ENCODE measurements at regions not wholly inside any gene's neighbourhood (a gene's known extent, or its start where the extent isn't known, plus 50 kb on each side); places are given as distances from the start of the nearest gene placed in this dataset.

GRCh38 chr4:160193787-160194186 is 1090.9 kb downstream of the RAPGEF2 start:
- no peak for DNase-seq (ENCODE audit: low spot score)
- Mint-ChIP-seq H3K9me3 (peaks cover 15% of the 10 kb centered on the region), H3K4me3 (ENCODE audit: low read depth) (no peak overlapping the region), H3K4me1 (ENCODE audit: low read depth) (no peaks in the 10 kb centered on the region), H3K27me3 (ENCODE audit: low read depth) (no peaks in the 10 kb centered on the region), H3K27ac (no peak overlapping the region), H3K36me3 (ENCODE audit: low read depth) (no peaks in the 10 kb centered on the region)
- intact Hi-C loops (cut with micrococcal nuclease): no loop called here

GRCh38 chr4:160194716-160195115 is 1091.8 kb downstream of the RAPGEF2 start:
- Mint-ChIP-seq H3K9me3 (peaks cover 20% of the 10 kb centered on the region), H3K36me3 (ENCODE audit: low read depth) (no peaks in the 10 kb centered on the region), H3K4me3 (ENCODE audit: low read depth) (no peak overlapping the region), H3K27me3 (ENCODE audit: low read depth) (no peaks in the 10 kb centered on the region), H3K27ac (no peak overlapping the region), H3K4me1 (ENCODE audit: low read depth) (no peaks in the 10 kb centered on the region)
- DNase-seq (ENCODE audit: low spot score): no peak
- intact Hi-C loops (cut with micrococcal nuclease): no loop called here

GRCh38 chr4:160202802-160203201 is 1099.9 kb downstream of the RAPGEF2 start:
- no peak for DNase-seq (ENCODE audit: low spot score)
- intact Hi-C loops (cut with micrococcal nuclease): no loop called here
- Mint-ChIP-seq H3K9me3 (peaks cover 26% of the 10 kb centered on the region), H3K27me3 (ENCODE audit: low read depth) (no peaks in the 10 kb centered on the region), H3K4me3 (ENCODE audit: low read depth) (no peak overlapping the region), H3K36me3 (ENCODE audit: low read depth) (no peaks in the 10 kb centered on the region), H3K27ac (no peak overlapping the region), H3K4me1 (ENCODE audit: low read depth) (no peaks in the 10 kb centered on the region)

- no peak for DNase-seq (ENCODE audit: low spot score)
- Mint-ChIP-seq H3K9me3 (peaks cover 27% of the 10 kb centered on the region), H3K36me3 (ENCODE audit: low read depth) (no peaks in the 10 kb centered on the region), H3K4me3 (ENCODE audit: low read depth) (no peak overlapping the region), H3K27me3 (ENCODE audit: low read depth) (no peaks in the 10 kb centered on the region), H3K27ac (no peak overlapping the region), H3K4me1 (ENCODE audit: low read depth) (no peaks in the 10 kb centered on the region)
- intact Hi-C loops (cut with micrococcal nuclease): no loop called here
Measured at GRCh38 chr4:160212078-160212477, 1109.2 kb downstream of the RAPGEF2 start.

GRCh38 chr4:160213366-160213765 is 1110.5 kb downstream of the RAPGEF2 start:
- Mint-ChIP-seq H3K9me3 (peaks cover 27% of the 10 kb centered on the region), H3K4me1 (ENCODE audit: low read depth) (no peaks in the 10 kb centered on the region), H3K27me3 (ENCODE audit: low read depth) (no peaks in the 10 kb centered on the region), H3K36me3 (ENCODE audit: low read depth) (no peaks in the 10 kb centered on the region), H3K27ac (no peak overlapping the region), H3K4me3 (ENCODE audit: low read depth) (no peak overlapping the region)
- intact Hi-C loops (cut with micrococcal nuclease): no loop called here
- DNase-seq (ENCODE audit: low spot score): no peak

- peaks cover 25% of the 10 kb centered on the region for H3K9me3 Mint-ChIP-seq
- intact Hi-C loops (cut with micrococcal nuclease): no loop called here
- no peaks in the 10 kb centered on the region for H3K27me3 Mint-ChIP-seq (ENCODE audit: low read depth)
- H3K4me3 Mint-ChIP-seq (ENCODE audit: low read depth): no peak overlapping the region
- H3K4me1 Mint-ChIP-seq (ENCODE audit: low read depth): no peaks in the 10 kb centered on the region
- H3K27ac Mint-ChIP-seq: no peak overlapping the region
- no peak for DNase-seq (ENCODE audit: low spot score)
- H3K36me3 Mint-ChIP-seq (ENCODE audit: low read depth): no peaks in the 10 kb centered on the region
Measured at GRCh38 chr4:160217352-160217751, 1114.5 kb downstream of the RAPGEF2 start.

GRCh38 chr4:160224049-160224448 is 1121.2 kb downstream of the RAPGEF2 start:
- Mint-ChIP-seq H3K27ac (no peak overlapping the region), H3K9me3 (peaks cover 18% of the 10 kb centered on the region), H3K4me1 (ENCODE audit: low read depth) (no peaks in the 10 kb centered on the region), H3K4me3 (ENCODE audit: low read depth) (no peak overlapping the region), H3K36me3 (ENCODE audit: low read depth) (no peaks in the 10 kb centered on the region), H3K27me3 (ENCODE audit: low read depth) (no peaks in the 10 kb centered on the region)
- DNase-seq (ENCODE audit: low spot score): no peak
- intact Hi-C loops (cut with micrococcal nuclease): no loop called here

GRCh38 chr4:160233141-160233540 is 1130.3 kb downstream of the RAPGEF2 start:
- no peak for DNase-seq (ENCODE audit: low spot score)
- H3K27ac Mint-ChIP-seq: no peak overlapping the region
- H3K4me1 Mint-ChIP-seq (ENCODE audit: low read depth): no peaks in the 10 kb centered on the region
- intact Hi-C loops (cut with micrococcal nuclease): no loop called here
- peaks cover 11% of the 10 kb centered on the region for H3K9me3 Mint-ChIP-seq
- H3K36me3 Mint-ChIP-seq (ENCODE audit: low read depth): no peaks in the 10 kb centered on the region
- no peak overlapping the region for H3K4me3 Mint-ChIP-seq (ENCODE audit: low read depth)
- no peaks in the 10 kb centered on the region for H3K27me3 Mint-ChIP-seq (ENCODE audit: low read depth)

- intact Hi-C loops (cut with micrococcal nuclease): no loop called here
- no peaks in the 10 kb centered on the region for H3K27me3 Mint-ChIP-seq (ENCODE audit: low read depth)
Measured at GRCh38 chr4:160235285-160235684, 1132.4 kb downstream of the RAPGEF2 start.

GRCh38 chr4:160235771-160236170 is 1132.9 kb downstream of the RAPGEF2 start:
- no peaks in the 10 kb centered on the region for H3K36me3 Mint-ChIP-seq (ENCODE audit: low read depth)
- H3K27me3 Mint-ChIP-seq (ENCODE audit: low read depth): no peaks in the 10 kb centered on the region
- H3K4me1 Mint-ChIP-seq (ENCODE audit: low read depth): no peaks in the 10 kb centered on the region
- no peak overlapping the region for H3K4me3 Mint-ChIP-seq (ENCODE audit: low read depth)
- H3K9me3 Mint-ChIP-seq: peaks cover 10% of the 10 kb centered on the region
- DNase-seq (ENCODE audit: low spot score): no peak
- H3K27ac Mint-ChIP-seq: no peak overlapping the region
- intact Hi-C loops (cut with micrococcal nuclease): no loop called here

More at GRCh38 chr4:160235285-160235684, 1132.4 kb downstream of the RAPGEF2 start:
- no peak for DNase-seq (ENCODE audit: low spot score)
- H3K4me1 Mint-ChIP-seq (ENCODE audit: low read depth): no peaks in the 10 kb centered on the region
- H3K27ac Mint-ChIP-seq: no peak overlapping the region
- peaks cover 9% of the 10 kb centered on the region for H3K9me3 Mint-ChIP-seq
- no peaks in the 10 kb centered on the region for H3K36me3 Mint-ChIP-seq (ENCODE audit: low read depth)
- H3K4me3 Mint-ChIP-seq (ENCODE audit: low read depth): no peak overlapping the region

GRCh38 chr4:160238790-160239189 is 1135.9 kb downstream of the RAPGEF2 start:
- Mint-ChIP-seq H3K4me1 (ENCODE audit: low read depth) (no peaks in the 10 kb centered on the region), H3K27ac (no peak overlapping the region), H3K36me3 (ENCODE audit: low read depth) (no peaks in the 10 kb centered on the region), H3K4me3 (ENCODE audit: low read depth) (no peak overlapping the region), H3K27me3 (ENCODE audit: low read depth) (no peaks in the 10 kb centered on the region), H3K9me3 (peaks cover 10% of the 10 kb centered on the region)
- intact Hi-C loops (cut with micrococcal nuclease): no loop called here
- DNase-seq (ENCODE audit: low spot score): no peak

- no peak overlapping the region for H3K4me3 Mint-ChIP-seq (ENCODE audit: low read depth)
- H3K27ac Mint-ChIP-seq: no peak overlapping the region
- H3K9me3 Mint-ChIP-seq: peaks cover 19% of the 10 kb centered on the region
- H3K27me3 Mint-ChIP-seq (ENCODE audit: low read depth): no peaks in the 10 kb centered on the region
- DNase-seq (ENCODE audit: low spot score): no peak
- no peaks in the 10 kb centered on the region for H3K4me1 Mint-ChIP-seq (ENCODE audit: low read depth)
- intact Hi-C loops (cut with micrococcal nuclease): no loop called here
- H3K36me3 Mint-ChIP-seq (ENCODE audit: low read depth): no peaks in the 10 kb centered on the region
Measured at GRCh38 chr4:160247091-160247656, 1144.3 kb downstream of the RAPGEF2 start.

- Mint-ChIP-seq H3K27ac (no peak overlapping the region), H3K4me1 (ENCODE audit: low read depth) (no peaks in the 10 kb centered on the region), H3K4me3 (ENCODE audit: low read depth) (no peak overlapping the region), H3K27me3 (ENCODE audit: low read depth) (no peaks in the 10 kb centered on the region), H3K36me3 (ENCODE audit: low read depth) (no peaks in the 10 kb centered on the region), H3K9me3 (peaks cover 12% of the 10 kb centered on the region)
- no peak for DNase-seq (ENCODE audit: low spot score)
- intact Hi-C loops (cut with micrococcal nuclease): no loop called here
Measured at GRCh38 chr4:160251522-160252170, 1148.8 kb downstream of the RAPGEF2 start.

Measured in activated T-helper 2 cell treated with anti-CD3 and anti-CD28 coated beads, Interferon-gamma antibody, Interleukin-2, Interleukin-4, amounts not matched to agents 10 μg/mL and 5 μg/mL and 100 μg/mL, durations not matched to agents 14 hours and 24 hours and 36 hours (primary cell).